Endothelial cell of umbilical vein (primary cell): ENCODE measurements at regions not wholly inside any gene's neighbourhood (a gene's known extent, or its start where the extent isn't known, plus 50 kb on each side); places are given as distances from the start of the nearest gene placed in this dataset.

Source experiments
- BruUV-seq: library from RNA; stranded (reverse); fragments of 400-500 nt; replicated peaks from 2 replicates; lab custom pipeline; 2021; lab: Mats Ljungman, UMichigan
- CTCF ChIA-PET: fragments of 300-600, 350-600 bp; sonication (Branson Sonifier 250); formaldehyde crosslinking; loops from one replicate; lab custom pipeline; 2021; ENCODE audit warnings: antibody characterized with exemption, inconsistent platforms; lab: Charles Lee
- POLR2A ChIA-PET: fragments of 300-600, 350-600 bp; sonication (Branson Sonifier 250); formaldehyde crosslinking; loops from one replicate; lab custom pipeline; 2021; ENCODE audit warnings: antibody characterized with exemption, inconsistent platforms; lab: Charles Lee
- DNase-seq: peaks from one replicate; pipeline ENCODE4 v3.0.0-alpha.2; 2011; ENCODE audit warnings: low read depth, low spot score
- FAIRE-seq: peaks from 2 replicates; lab custom pipeline; 2011; peaks lifted over from hg19 to GRCh38; lab: Jason Lieb, UNC
- H2AFZ ChIP-seq: 2 replicates; pipeline ENCODE4 v1.6.0; 2012; ENCODE audit warnings: low read depth, low read length, control low read depth, inconsistent platforms
- H3K27ac ChIP-seq: 2 replicates; pipeline ENCODE4 v1.5.1; 2011; ENCODE audit warnings: low read depth, mild to moderate bottlenecking, control low read depth, low read length, moderate library complexity; ENCODE audit not compliant: insufficient read depth
- H3K27me3 ChIP-seq, 2 experiments: 2 replicates each; pipeline versions ENCODE4 v1.6.0 to v1.6.1; 2011; ENCODE audit warnings: low read length in 2 of 2, mixed read lengths in 1 of 2; ENCODE audit not compliant: control insufficient read depth in 2 of 2, insufficient read depth in 2 of 2
- H3K36me3 ChIP-seq, 2 experiments: 2 replicates in 1 of 2; 3 replicates in 1 of 2; pipeline ENCODE4 v1.5.1; 2011; ENCODE audit warnings: low read length in 2 of 2, mild to moderate bottlenecking in 1 of 2, moderate library complexity in 1 of 2; ENCODE audit not compliant: control insufficient read depth in 2 of 2, insufficient read depth in 2 of 2; ENCODE audit errors: extremely low read depth in 1 of 2
- H3K4me1 ChIP-seq: 3 replicates; pipeline ENCODE4 v1.5.1; 2011; ENCODE audit warnings: mild to moderate bottlenecking, low read length; ENCODE audit not compliant: control insufficient read depth, insufficient read depth; ENCODE audit errors: extremely low read depth
- H3K4me2 ChIP-seq: 2 replicates; pipeline ENCODE4 v1.6.1; 2011; ENCODE audit warnings: low read length, control low read depth, mixed read lengths; ENCODE audit not compliant: insufficient read depth
- H3K4me3 ChIP-seq, 3 experiments: fragments of 200-600 bp in 1 of 3; sonication (generic), shearing (Covaris generic) in 1 of 3; replicated peaks in 1 of 3; 2 replicates each; pipeline ENCODE4 v1.5.1; 2011 to 2016; ENCODE audit warnings: control low read depth in 3 of 3, low read length in 3 of 3, mild to moderate bottlenecking in 2 of 3, inconsistent platforms in 1 of 3, low read depth in 1 of 3, moderate library complexity in 1 of 3; ENCODE audit not compliant: insufficient read depth in 1 of 3
- H3K79me2 ChIP-seq: 2 replicates; pipeline ENCODE4 v1.6.0; 2012; ENCODE audit warnings: low read length, inconsistent platforms; ENCODE audit not compliant: control insufficient read depth, insufficient read depth
- H3K9ac ChIP-seq: replicated peaks from 2 replicates; pipeline ENCODE3; 2011; ENCODE audit warnings: low read length, control low read depth; ENCODE audit not compliant: insufficient read depth; ENCODE audit errors: extremely low read depth
- H3K9me1 ChIP-seq: replicated peaks from 3 replicates; pipeline ENCODE4 v1.6.0; 2011; ENCODE audit warnings: mild to moderate bottlenecking, low read length; ENCODE audit not compliant: control insufficient read depth, insufficient read depth; ENCODE audit errors: extremely low read depth
- H3K9me3 ChIP-seq: replicated peaks from 2 replicates; pipeline ENCODE4 v1.5.1; 2012; ENCODE audit warnings: low read length, inconsistent platforms; ENCODE audit not compliant: control insufficient read depth, insufficient read depth
- H4K20me1 ChIP-seq: replicated peaks from 2 replicates; pipeline ENCODE3; 2011; ENCODE audit warnings: mild to moderate bottlenecking, low read length; ENCODE audit not compliant: control insufficient read depth, insufficient read depth; ENCODE audit errors: extremely low read depth
- EZH2 ChIP-seq: IDR thresholded peaks from 2 replicates; pipeline ENCODE4 v1.6.1; 2012; ENCODE audit warnings: borderline replicate concordance, low read depth, mild to moderate bottlenecking, moderate library complexity, low read length, inconsistent platforms; ENCODE audit not compliant: severe bottlenecking
- FOS ChIP-seq: IDR thresholded peaks from 2 replicates; pipeline ENCODE4 v1.6.1; 2011; ENCODE audit warnings: mild to moderate bottlenecking, low read length, moderate library complexity, borderline replicate concordance; ENCODE audit not compliant: insufficient read depth
- GATA2 ChIP-seq: IDR thresholded peaks from 2 replicates; pipeline ENCODE4 v1.7.0; 2011; ENCODE audit warnings: low read depth, mild to moderate bottlenecking, moderate library complexity, mixed read lengths, low read length; ENCODE audit not compliant: insufficient read length, insufficient read depth
- JUN ChIP-seq: IDR thresholded peaks from 2 replicates; pipeline ENCODE4 v1.6.1; 2011; ENCODE audit warnings: borderline replicate concordance, low read depth; ENCODE audit not compliant: insufficient read length, insufficient read depth
- MYC ChIP-seq: IDR thresholded peaks from one replicate; pipeline ENCODE4 v1.6.1; 2011; ENCODE audit warnings: mild to moderate bottlenecking, low read depth, low read length
- POLR2A ChIP-seq: IDR thresholded peaks from 2 replicates; pipeline ENCODE4 v1.6.1; 2012; ENCODE audit warnings: low read depth, mild to moderate bottlenecking, control low read depth, low read length
- POLR2AphosphoS5 ChIP-seq: IDR thresholded peaks from 2 replicates; pipeline ENCODE4 v1.6.1; 2012; ENCODE audit warnings: low read depth, mild to moderate bottlenecking, control low read depth, low read length, moderate library complexity; ENCODE audit not compliant: insufficient read depth
- dilution Hi-C: fragments of 300-500 bp; cut with MboI; formaldehyde crosslinking; loops from one replicate; pipeline ENCODE4 v1.15.0; 2019; ENCODE audit warnings: low sequenced_read_pairs; ENCODE audit not compliant: extremely low pct_ligation_motif_present
- intact Hi-C: fragments of 100-400 bp; cut with micrococcal nuclease; formaldehyde crosslinking; loops from one replicate; pipeline ENCODE4 v1.10.0; 2022
- TF ChIP-seq, protein P1 (sequence below), 2 donors: IDR thresholded peaks; 1 replicate in 1 of 2; 2 replicates in 1 of 2; pipeline ENCODE4 v1.5.1; 2011; ENCODE audit warnings: low read length in 2 of 2, mild to moderate bottlenecking in 2 of 2, moderate library complexity in 2 of 2, control low read depth in 1 of 2, inconsistent platforms in 1 of 2, low read depth in 1 of 2; ENCODE audit not compliant: insufficient read depth in 1 of 2; ENCODE audit errors: extremely low read depth in 1 of 2
- TF ChIP-seq, protein P2 (sequence below): IDR thresholded peaks from 2 replicates; pipeline ENCODE4 v1.6.1; 2011; ENCODE audit not compliant: insufficient read depth, insufficient read length

DNA sequence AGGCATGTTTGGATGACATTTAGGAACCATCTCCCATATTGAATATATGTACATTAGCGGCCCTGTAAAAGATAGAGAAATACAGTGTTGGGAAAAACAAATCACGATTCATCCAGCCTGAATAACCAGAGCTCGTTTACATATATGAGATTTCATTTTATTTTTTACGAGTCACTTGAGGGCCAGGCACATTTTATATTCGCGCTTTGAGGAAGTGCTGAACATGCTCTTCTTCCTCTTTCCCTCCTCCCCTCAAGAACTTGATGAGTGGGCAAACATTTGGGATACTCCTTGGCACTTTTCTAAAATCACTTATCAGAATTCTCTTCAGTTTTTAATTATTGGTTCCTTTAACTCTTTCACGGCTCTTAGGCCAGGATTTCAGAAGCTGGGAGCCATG is 268.0 kb upstream of the TANK start:
- H3K79me2 ChIP-seq = no peaks in the 10 kb centered on the region
- H3K27ac ChIP-seq = no peak overlapping the region
- no peaks in the 10 kb centered on the region for H3K4me1 ChIP-seq
- intact Hi-C loops = no loop called here
- no peaks in the 10 kb centered on the region for H3K9me1 ChIP-seq
- no TSS peak for BruUV-seq
- no peaks in the 10 kb centered on the region for H3K9me3 ChIP-seq
- ChIA-PET CTCF (no interaction called here), POLR2A (no interaction called here)
- no peak overlapping the region for H3K4me2 ChIP-seq
- H2AFZ ChIP-seq = no peak overlapping the region
- no peak overlapping the region for H3K4me3 ChIP-seq
- dilution Hi-C loops = no loop called here
- DNase-seq = no peak
- FAIRE-seq = no peak
- TF ChIP-seq, protein P1, sequence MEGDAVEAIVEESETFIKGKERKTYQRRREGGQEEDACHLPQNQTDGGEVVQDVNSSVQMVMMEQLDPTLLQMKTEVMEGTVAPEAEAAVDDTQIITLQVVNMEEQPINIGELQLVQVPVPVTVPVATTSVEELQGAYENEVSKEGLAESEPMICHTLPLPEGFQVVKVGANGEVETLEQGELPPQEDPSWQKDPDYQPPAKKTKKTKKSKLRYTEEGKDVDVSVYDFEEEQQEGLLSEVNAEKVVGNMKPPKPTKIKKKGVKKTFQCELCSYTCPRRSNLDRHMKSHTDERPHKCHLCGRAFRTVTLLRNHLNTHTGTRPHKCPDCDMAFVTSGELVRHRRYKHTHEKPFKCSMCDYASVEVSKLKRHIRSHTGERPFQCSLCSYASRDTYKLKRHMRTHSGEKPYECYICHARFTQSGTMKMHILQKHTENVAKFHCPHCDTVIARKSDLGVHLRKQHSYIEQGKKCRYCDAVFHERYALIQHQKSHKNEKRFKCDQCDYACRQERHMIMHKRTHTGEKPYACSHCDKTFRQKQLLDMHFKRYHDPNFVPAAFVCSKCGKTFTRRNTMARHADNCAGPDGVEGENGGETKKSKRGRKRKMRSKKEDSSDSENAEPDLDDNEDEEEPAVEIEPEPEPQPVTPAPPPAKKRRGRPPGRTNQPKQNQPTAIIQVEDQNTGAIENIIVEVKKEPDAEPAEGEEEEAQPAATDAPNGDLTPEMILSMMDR (IDR thresholded peaks at IDR 0.05; ENCODE audit: extremely low read depth in 1 of 2, insufficient read depth in 1 of 2, low read depth in 1 of 2, low read length in 2 of 2) = no peak
- TF ChIP-seq EZH2 (no peak), MYC (no peak), FOS (no peak), GATA2 (no peak), JUN (no peak), POLR2AphosphoS5 (no peak), POLR2A (no peak)
- TF ChIP-seq, protein P2, sequence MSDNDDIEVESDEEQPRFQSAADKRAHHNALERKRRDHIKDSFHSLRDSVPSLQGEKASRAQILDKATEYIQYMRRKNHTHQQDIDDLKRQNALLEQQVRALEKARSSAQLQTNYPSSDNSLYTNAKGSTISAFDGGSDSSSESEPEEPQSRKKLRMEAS = no peak
- no peak overlapping the region for H3K9ac ChIP-seq
- H3K27me3 ChIP-seq = no peaks in the 10 kb centered on the region
- no peaks in the 10 kb centered on the region for H3K36me3 ChIP-seq
- H4K20me1 ChIP-seq = no peaks in the 10 kb centered on the region
